Hematopoietic multipotent progenitor cell treated with erythropoietin and hydrocortisone succinate and interleukin-3 and kit ligand, for 17 days (in vitro differentiated cells): ENCODE measurements at regions not wholly inside any gene's neighbourhood (a gene's known extent, or its start where the extent isn't known, plus 50 kb on each side); places are given as distances from the start of the nearest gene placed in this dataset.

Experiments used
- DNase-seq: peaks from one replicate; pipeline ENCODE4 v3.0.0-alpha.2; 2015; ENCODE audit warnings: low spot score

DNA sequence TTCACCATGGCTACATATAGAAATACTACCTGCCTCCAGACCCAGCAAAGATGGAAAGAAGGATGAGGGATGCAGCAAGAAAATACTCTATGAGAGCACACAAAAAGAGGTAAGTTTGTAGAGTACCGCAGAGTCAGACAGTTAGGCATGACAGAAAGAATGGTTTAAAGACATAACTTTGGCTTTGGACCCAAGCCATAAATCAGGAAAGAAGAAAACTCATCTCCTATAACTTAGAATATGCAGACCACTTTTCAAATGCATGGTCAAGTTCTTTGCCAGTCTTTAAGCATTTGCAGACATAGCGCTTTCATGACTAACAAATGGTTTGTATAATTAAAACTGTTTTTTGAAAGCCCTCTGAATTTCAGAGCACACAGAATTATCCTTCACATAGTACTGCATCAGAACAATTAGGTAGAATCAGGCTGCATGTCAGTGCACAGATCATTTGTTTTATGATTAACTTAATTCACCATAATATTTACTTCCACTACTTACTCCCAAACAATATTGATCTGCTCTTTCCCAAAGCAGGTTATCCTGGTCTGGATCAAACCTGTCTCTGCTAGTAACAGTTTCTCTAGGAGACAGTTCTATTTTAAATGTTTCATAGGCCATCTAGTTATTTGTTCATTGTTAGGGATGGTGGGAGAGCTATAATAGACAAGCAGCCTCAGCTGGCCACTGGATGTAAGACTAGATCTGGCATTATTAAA is 280.7 kb upstream of the NR5A2 start:
- DNase-seq = no peak

DNA sequence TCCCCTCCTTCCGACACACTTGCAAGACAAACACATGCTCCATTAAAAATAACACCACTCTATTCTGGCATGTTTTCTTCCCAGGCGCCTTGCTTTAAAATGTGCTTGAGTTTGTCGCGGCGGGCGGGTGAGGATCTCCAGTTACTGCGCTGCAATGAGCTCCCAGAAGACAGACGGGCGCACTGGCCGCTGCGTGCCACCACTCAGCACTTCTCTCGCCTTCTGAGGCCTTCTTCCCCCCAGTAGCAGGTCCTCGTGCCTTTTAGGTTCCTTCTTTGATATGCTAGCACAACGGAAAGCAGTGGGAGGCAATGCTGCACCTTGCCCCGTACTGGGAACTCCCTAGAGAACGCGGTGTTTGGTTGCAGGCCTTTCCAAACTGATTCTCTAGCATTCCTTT is 279.5 kb upstream of the NR5A2 start:
- no peak for DNase-seq

DNA sequence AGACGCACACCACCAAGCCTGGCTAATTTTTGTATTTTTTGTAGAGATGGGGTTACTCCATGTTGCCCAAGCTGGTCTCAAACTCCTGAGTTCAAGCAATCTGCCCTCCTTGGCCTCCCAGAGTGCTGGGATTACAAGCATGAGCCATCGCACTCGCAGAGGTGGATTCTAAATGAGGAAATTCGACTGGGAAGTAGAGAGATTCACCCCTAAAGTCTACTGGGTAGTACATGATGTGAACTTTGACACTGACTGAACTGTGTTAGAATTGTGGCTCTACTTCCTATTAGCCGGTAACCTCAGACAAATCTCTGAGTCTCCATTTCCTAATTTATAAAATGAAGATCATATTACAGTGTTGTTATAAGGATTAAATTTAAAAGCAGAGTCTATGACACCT is 276.0 kb upstream of the NR5A2 start:
- no peak for DNase-seq

DNA sequence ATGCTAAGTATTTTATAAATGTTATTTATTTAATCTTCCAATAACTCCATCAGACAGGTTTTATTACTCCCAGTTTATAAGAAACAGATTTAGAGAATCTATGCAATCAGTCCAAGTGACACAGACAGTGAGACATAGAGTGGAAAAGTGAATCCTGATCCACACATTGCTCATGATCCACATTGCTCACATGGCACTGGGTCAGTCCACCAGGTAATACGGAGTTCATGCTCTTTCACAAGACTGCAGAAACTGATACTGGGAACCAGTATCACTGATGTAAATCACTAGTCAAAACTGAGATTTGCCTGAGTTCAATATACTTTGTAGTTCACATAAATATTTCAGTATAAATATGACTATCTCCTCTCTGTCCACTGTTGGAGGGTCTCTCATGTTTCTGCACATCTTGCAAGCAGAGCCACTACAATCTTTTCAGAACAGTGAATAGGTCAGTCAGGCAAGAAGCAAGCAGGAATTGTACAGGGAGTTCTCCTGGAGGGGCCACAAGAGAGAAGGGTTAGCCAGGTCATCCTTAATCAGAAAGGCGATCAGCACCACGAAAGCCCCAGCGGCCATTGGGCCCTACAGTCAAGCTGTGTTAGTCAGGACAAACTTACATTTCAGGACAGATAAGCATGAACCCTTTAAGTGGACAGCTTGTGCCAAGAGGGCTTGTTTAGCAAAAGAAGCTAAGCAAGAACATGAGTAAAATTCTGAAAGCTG is 275.4 kb upstream of the NR5A2 start:
- DNase-seq = no peak

DNA sequence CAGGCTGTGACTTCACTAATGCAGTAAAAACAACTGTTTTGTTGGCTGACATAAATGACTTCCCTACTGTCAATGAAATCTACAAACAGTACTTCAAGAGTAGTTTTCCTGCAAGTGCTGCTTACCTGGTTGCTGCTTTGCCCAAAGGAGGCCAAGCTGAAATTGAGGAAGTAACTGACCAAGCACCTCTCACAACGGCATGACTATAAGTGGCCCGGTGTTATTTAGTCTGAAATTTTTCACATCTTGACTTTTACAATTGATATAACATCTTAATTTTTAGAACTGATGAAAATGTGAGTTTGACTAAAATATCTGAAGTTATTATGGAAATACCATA is 274.9 kb upstream of the NR5A2 start:
- DNase-seq = no peak

DNA sequence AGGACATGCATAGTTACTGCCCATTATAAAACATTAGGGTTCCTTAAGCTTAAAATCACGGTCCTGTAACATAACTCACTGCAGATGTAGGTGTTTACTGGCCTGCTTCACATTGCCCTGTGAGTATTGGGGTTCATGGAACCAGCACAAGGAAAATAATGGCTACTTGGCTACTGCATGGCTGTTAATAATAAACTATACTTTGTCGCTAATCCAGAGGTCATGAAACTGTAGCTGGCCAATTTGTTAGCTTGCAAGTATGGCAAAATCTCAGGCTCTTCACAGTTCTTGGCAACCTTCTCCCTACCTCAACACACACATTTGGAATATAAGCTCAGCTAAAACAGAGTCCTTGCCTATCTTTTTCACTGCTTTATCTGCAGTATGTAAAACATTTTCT is 274.0 kb upstream of the NR5A2 start:
- no peak for DNase-seq

DNA sequence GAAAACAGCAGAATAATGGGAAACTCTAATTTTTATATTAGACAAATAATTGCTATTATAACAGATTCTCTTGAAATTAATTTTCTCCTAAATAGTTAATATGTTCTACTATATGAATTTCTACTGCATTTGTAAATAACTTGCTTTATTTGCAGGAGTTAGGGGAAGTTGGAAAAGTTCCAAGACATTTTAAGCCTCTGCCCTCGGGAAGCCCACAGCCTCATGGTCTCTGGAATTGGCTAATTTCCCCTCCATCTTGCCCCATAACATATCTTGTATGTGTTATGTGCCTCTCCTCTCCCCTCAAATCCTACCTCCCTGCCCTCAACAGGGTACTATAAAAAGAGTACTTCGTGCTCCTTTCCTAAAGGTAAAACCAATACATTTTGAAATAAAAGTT is 271.4 kb upstream of the NR5A2 start:
- DNase-seq = no peak

DNA sequence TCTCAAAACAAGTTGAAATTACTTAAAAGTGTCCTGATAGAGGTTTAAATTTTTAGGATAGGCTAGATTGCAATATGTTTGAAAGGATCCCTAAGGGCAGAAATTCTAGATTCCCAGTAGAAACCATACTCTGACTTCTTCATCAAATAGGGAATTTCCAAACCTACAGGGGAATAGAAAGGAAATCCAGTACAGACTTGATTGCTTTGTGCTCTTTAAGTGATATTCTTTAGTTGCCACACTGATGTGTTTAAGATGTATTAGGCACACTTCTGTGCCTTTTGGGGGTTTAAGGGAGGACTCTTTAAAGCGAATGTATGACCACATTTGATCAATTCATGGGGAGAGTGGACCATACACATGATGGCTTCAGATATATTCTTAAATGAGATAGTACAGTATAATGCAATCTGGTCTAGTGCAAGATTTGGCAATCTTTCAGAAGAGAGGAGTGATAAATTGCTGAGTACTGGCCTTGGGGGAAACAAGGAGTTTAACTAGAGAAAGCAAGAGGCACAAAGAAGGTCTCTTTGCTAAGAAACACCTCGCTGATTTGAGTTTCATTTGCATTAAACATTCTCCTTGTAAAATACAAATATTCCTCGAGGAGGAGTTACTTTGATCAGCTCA is 268.8 kb upstream of the NR5A2 start:
- no peak for DNase-seq

DNA sequence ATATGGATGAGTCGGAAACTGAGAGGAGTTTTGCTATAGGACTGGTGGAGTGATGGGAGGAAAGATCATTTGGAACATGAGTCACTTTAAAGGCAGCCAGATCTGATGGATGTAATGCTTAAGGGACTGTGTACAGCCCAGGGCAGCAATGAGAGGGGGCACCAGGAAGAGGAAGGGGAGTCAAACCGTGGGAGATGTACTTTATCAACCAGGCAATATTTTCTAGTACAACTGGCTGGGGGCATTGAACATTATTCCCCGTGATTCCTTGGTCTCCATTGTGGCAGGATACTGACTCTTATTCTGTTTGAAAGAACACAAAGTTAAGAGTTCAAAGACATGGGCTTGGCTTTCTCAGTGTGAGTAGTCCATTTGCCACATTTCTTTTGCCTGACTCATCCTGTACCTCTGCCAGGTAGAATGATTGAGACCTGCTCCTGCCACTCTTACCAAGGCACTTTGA is 268.2 kb upstream of the NR5A2 start:
- DNase-seq = no peak

DNA sequence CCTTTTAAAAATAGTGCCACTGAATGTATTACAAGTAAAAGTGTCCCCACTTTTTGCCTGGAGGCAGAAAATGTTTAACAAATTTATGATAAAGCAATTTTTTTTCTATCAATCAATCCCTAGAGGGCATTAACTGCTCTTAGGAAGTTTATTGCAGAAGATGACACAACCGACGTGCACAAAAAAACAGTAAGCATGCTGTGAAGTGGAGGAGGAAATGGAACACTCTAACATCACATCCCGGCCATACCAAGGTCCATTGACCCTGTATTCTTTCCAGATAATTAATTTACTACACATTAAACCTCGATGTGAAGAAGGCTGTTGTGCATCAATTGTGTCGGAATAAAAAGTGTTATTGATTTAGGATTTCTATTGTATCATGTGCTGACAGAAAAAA is 264.9 kb upstream of the NR5A2 start:
- DNase-seq = no peak

DNA sequence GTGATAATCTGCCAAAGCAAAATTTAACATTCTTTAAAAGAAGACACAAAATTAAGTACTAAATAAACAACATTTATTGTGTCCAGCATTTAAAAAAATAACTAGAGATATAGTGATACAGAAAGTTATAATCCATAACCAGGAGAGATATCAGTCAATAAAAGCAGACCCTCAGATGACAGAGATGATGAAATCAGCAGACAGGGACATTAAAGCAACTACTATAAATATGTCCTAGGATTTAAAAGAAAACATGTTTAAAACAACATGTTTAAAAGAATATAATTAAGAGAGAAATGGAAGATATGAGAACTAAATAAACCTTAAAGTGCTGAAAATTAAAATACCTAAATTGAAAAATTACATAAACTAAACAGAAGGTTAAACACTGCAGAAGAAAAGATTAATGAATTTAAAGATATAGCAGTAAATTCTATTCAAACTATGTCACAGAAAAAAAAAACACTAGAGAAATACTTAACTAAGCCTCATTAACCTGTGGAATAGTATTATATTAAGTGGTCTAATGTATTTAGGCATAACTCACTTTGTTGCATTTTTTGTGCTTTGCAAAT is 261.2 kb upstream of the NR5A2 start:
- no peak for DNase-seq

DNA sequence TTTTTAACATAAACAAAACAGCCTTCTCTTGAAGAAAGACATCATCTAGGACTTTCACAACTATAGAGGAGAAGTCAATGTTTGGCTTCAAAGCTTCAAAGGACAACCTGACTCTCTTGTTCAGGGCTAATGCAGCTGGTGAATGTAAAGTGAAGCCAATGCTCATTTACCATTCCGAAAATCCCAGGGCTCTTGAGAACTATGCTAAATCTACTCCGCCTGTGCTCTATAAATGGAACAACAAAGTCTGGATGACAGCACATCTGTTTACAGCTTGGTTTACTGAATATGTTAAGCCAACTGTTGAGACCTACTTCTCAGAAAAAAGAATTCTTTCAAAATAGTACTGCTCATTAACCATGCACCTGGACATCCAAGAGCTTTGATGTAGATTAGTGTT is 259.8 kb upstream of the NR5A2 start:
- DNase-seq = no peak

DNA sequence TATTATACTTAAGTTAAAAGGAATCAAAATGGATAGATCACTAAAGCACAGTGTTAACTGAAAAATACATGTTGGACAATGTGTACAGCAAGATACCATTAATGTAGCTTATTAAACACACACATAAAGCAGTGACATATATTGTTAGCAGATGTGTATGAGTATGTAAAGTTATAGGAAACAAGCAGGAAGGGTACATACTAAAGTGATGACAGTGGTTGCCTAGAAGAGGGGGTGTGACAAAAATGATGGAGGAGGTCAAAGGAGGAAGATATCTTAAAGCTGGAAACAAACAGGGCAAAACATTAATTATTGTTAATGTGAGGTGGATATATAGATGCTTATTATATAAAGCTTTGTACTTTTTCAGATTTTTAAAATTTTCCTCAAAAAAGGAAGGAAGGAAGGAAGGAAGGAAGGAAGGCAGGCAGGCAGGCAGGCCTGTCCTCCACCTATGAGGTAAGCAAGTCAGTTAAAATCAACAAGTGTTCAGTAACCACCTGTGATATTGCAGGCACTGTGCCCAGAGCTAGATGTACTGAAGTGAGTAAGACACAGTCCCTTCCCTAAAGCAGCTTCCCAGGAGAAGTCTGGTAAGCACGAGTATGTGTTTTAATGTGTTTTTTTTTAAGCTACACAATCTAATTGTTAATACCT is 252.9 kb upstream of the NR5A2 start:
- no peak for DNase-seq

DNA sequence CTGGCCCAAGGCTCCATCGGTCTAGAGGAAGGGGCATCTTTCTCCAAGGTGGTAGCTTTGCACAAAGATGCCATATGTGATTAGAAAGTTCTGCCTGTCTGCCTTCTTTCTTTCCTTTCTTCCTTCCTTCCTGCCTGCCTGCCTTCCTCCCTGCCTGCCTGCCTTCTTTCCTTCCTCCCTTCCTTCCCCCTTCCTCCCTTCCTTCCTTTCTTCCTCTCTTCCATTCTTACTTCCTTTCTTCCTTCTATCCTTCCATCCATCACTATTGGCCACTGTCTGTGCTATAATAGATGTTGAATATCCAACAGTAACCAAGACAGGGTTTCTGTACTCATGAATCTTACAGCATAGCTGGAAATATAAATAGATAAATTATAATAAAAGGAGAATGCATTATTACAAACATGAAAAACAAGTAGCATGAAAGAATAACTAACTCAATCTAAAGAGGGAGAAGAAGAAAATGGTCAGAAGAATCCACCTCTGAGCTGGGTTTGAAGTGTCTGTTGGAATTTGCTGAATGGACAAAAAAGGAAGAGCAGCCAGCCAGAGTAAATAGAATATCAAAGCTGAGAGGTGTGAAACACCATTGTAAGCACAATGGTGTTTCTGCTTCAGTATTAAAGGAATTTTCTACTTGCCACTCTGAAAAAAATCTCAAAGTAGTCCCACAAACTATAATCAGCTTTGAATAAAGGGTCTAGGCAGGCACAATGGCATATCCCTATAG is 250.6 kb upstream of the NR5A2 start:
- DNase-seq = no peak

DNA sequence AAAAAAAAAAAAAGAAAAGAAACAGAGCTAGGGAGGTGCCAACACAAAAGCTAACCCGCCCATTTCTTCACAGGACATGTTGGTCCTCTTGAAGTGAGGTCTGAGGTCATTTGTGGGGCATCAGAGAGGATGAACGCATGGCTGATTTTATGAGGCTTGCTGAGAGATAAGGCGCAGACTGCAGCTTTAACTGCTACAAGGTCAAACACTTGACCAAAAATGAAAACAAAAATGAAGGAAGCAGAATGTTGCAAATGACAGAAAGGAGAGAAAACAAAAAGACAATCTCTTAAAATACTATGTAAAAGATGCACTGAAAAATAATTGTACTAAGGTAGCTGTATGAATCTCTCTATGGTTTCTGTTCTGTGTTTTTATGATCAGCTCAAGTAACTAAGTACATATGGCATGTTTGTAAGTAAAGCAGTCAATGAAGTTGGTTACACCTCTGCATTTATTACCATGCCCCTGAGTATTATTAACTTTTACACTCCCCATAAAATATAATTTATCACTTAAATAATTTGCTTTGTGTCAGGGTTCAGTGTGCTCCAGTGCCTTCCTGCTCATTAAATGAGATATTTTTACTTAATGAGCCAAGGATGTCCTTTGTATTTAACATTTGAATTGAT is 249.1 kb upstream of the NR5A2 start:
- DNase-seq = no peak

DNA sequence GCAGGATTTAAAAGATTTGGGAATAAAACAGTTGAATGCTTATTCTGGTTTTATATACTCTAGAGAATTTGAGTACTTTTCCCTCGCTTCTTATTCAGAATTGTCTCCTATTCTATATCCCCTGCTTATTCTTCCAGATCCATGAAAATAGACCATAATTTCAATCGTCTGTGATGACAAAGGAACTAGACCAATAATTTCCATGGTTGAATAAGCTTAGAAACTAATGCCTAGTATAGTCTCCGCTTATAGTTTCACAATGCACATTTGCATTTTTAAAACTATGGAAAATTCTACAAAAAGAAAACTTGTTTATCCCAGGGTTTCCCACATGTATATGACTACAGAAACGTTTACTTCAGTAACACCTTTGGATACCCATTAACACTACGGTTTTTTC is 247.4 kb upstream of the NR5A2 start:
- DNase-seq = no peak

DNA sequence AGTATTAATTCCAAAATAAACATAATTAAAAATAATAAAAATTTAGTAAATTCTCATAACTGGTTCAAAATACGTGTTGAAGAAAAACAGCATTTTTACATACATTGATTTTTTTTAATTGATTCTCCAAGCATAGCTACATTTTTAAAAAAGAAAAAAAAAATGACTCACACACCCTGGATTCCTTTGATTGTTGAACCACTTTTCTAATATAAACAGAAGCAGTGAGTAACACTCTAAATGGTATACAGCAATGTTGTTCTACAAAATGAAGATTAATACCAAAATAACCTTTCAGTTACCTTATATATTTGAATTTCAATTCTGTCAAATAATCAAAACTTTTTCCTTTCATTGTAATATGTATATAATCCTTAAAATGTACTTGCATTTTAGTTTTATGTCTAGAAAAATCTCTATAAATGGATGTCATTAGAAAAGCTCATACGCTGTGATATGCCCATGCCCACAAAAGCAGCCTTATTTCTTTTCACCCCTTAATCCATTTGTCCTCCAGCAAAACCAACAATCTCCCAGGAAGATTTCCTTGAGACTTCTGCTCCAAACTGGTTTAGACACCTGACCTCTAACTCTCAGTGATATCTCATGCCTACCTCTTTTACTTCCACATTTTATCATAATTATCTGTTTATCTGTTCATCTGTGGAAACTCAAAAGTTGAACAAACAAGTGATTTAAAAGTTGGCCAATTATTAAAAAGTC is 246.4 kb upstream of the NR5A2 start:
- DNase-seq = no peak

DNA sequence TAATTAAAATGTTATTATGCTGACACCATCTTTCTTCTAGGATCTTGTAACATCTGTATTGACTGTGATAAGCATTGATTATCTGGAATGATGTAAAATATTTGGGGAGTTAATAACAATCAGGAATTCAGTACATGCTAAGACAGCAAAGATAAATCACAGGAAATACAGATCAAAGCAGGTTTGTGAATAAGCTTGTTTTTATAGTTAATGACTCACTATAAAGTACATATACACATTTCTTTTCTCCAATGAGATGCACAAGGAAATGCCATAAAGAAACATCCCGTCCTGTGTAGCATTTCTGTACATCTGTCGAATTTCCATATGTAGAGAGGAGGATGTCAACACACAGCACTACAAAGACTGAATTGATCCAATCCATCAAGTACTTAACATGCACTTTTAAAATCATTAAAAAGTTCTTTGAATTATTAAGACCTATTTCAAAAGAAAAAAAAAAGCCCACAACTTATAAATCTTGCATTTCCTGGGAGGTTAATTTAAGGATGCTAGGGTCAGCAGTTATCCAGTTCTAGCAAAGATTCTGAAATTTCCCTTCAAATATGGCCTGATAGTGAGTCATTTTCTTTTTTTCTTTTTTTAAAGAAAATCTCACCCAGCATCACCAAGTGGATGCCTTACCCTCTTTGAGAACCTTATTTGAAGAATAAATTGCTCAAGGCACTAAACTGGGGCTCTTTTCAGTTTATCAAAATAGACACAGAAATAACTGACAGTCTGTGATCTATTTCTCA is 243.2 kb upstream of the NR5A2 start:
- no peak for DNase-seq

DNA sequence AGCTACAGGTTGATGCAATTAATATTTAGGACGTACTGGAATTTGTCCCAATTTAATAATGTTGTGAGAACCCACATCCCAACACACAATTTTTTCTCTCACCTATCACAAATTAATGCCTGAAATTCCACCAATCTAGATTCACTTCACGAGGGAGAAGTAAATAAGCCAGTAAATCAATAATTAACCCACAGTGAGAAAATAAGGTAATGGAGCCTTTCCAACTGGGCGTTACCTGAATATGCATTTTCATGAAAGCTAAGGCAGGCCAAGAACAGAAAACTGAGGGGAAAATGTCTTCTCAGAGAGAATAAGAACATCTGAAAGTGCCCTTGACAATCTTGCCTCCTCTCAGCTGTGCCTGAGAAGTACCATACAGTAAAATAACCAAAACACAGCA is 240.8 kb upstream of the NR5A2 start:
- DNase-seq = no peak

DNA sequence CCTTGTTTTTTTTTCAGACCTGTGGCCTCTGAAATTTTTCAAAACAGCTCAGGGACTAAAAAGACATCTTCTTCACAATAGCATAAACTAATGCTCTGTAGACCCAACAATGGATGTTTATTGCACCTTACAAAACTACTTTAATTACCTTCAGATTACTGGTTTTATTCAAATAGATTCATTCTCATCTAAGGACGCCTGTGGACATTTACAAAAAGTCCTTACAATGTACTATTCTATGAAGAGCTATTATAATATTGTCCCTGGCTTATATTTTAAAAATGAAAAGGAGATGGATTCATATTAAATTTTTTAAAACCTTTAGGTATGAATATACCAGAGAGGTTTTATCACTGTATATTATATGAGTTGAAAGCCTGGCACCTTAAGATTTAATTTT is 238.4 kb upstream of the NR5A2 start:
- no peak for DNase-seq
